Kidney glomerular epithelial cell (primary cell): ENCODE measurements at regions not wholly inside any gene's neighbourhood (a gene's known extent, or its start where the extent isn't known, plus 50 kb on each side); places are given as distances from the start of the nearest gene placed in this dataset.

Experiments
- DNase-seq: peaks from one replicate; lab custom pipeline; 2025; lab: John Stamatoyannopoulos, UW

DNA sequence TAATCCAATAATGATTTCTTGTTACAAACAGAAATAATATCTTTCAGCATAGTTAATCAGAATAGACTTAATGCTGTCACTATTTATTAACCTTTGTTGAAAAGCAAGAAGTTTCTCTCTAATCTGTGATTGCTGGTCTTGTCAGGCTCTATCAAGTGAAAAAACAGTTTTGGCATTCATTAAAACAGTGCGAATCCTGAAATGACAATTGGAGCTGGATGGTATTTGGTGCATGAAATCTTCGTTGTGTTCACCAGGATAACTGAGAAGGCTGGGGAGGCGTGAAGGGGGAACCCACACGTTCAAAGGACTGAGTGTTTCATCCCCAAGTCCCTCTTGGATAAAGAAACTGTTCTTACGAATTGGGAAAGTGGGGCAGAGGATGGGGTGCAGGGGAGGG is 190.2 kb upstream of the MYL2 start:
- DNase-seq: no peak

DNA sequence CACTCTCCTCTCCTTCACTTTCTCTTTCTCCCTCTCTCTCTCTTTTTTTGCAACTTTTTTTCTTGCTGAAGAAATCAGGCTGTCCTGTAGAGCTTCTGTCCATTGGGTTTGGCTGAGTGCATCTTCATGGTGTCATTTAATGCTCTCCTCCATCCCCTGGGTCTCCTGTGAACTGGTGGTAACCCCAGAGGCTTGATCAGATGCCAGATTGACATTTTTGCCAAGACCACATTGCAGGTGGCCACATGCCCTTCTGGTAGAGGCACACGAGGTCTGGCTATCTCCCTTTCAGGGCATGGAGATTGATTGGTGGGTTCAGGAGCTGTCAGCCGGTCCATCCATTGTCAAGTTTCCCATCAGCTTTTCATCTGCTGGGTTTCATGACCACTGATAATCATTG is 188.3 kb upstream of the MYL2 start:
- no peak for DNase-seq

GRCh38 chr12:111107392-111108178 is 187.2 kb upstream of the MYL2 start:
- DNase-seq: no peak

DNA sequence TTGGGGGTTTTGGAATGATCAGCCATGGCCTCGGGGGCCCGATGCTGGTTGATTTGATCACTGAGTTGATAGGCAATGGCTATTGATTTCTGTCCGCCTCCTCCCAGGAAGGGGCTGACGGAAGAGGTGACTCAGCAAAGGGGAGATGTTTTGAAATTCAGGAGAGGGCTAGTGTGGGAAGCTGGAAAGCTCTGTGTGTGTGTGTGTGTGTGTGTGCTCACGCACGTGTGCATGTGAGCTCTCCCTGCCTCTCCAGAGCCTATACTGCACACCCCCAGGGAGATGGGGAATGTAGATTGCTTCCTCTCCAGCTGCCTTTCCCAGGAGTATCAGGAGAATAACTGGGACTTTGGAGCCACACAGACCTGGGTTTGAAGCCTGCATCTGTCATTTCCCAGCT is 184.9 kb upstream of the MYL2 start:
- DNase-seq: no peak

DNA sequence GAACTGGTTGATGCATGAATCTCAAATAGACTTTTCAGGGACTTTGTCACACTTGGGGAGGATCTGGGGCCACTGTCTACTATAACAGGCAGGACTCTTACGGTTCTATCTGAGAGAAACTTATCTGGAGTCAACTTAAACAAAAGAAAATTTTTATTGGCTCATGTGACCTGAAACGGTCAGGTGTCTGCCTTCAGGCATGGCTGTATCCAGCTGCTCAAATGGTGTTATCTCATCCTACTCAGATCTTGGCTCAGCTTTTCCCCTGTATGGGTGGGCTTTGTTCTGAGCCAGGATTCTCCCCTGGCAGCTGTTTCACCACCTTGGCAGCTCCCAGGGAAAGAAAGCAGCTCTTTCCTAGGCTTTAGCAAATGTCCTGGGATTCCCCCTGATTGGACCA is 183.2 kb upstream of the MYL2 start:
- DNase-seq: no peak

- no peak for DNase-seq
Observed at GRCh38 chr12:111102102-111102739, 181.8 kb upstream of the MYL2 start.

DNA sequence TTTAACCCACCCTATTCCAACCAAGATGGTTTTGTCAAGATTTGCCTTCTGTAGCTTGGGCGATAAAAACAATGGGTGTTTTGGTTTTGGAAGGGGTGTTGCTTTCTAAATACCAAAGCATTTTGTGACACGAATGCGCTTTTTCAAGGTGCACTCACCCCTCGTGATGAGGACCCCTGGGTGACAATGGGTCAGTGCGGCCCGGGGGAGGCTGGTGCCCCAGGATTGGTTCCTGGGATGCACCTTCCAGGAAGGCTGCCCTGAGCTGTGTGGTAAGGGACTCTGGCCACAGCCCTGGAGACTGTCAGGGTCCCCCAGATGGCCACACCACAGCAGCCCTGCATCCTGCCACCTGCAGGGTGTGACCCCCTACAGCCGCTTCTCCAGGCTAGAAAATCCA is 180.6 kb upstream of the MYL2 start:
- DNase-seq: no peak

- DNase-seq: no peak
Observed at GRCh38 chr12:111100554-111100953, 180.2 kb upstream of the MYL2 start.

DNA sequence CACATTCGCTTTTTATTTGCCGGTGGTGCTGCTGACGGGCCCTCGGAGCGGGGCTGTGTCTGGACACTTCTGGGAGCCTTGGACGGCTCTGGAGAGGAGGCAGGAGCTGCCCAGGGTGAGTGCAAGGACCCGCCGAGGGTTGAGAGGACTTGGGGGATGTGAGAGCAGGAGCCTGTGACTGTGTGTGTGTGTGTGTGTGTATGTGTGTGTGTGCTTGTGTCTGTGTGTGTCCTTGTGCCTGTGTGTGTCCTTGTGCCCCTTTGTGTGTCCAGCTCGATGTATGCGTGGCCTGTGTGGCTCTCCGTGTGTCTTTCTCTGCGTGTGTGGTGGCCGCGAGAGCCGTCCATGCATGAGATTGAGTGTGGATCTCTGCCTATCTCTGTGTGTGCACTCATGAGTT is 179.6 kb upstream of the MYL2 start:
- no peak for DNase-seq

DNA sequence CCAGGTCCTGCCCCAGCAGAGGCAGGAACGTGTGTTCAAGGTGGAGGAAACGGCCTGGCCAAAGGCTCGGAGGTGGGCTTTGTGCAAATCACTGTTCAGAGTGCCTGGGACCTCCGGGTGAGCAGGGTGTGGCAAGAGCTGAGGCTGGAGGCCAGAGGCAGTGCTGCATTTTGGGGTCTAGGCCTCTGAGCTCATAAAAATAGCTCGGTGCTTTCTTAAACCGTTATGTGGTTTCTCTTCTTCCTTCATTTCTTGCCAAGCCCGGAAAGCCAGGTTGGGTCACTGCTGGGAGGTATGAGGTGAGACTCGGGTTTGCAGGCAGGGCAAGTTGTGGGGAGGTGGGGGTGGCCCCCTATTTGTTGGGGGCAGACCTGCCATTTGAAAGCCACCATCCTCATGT is 178.8 kb upstream of the MYL2 start:
- no peak for DNase-seq

DNA sequence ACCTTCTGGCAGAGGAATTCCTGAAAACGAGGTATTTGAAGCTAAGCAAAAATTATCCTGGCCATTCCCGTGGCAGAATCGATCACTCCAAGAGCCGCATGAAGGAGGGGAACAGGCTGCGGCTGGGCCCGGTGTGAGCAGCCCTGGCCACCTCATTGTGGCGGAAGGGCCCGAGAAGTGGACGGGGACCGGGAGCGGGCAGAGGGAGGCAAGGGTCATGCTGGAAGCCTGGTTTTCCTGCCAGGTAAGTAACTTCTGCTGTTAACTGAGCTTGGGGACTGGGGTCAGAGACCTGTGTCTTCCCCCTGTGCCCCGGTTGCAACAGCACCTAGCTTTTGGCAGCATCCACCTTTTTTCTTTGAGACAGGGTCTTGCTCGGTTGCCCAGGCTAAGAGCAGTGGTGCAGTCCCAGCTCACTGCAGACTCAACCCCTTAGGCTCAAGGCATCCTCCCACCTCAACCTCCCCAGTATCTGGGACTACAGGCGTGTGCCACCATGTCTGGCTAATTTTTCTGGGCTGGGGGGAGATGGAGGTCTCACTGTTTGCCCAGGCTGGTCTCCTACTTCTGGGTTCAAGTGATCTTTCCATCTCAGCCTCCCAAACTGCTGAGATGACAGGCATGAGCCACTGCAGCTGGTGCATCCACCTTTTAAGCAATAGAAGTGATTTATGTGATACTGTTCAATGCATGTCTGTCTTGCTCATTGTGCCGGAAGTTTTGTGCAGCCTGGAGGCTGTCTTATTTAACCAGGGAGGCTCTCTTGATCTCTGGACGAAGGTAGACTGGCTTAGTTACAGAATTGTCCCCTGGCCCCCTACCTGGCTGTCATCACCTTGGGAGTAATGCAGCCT is 174.0 kb upstream of the MYL2 start:
- no peak for DNase-seq

- no peak for DNase-seq
Observed at GRCh38 chr12:111093428-111094142, 173.2 kb upstream of the MYL2 start.

GRCh38 chr12:111091051-111091450 is 170.7 kb upstream of the MYL2 start:
- DNase-seq: no peak

DNA sequence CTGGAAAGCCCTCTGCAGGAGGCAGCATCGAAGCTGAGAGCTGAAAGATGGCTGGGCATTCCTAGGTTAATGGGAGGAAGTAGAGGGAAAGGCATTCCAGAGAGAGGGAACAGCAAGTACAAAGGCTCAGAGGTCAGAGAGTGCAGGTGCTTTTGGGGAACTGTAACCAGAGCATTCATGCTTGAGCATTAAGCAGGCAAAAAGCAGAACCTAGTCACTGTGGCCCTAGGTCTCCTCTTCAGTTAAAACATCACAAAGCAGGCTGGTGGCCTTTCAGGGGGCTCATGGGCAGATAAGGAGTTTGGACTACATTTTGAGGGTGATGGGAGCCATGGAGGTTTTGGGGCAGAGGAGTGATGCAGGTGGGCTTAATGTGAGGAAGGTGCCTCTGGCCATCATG is 169.2 kb upstream of the MYL2 start:
- no peak for DNase-seq

- no peak for DNase-seq
Observed at GRCh38 chr12:111088409-111088808, 168.0 kb upstream of the MYL2 start.

DNA sequence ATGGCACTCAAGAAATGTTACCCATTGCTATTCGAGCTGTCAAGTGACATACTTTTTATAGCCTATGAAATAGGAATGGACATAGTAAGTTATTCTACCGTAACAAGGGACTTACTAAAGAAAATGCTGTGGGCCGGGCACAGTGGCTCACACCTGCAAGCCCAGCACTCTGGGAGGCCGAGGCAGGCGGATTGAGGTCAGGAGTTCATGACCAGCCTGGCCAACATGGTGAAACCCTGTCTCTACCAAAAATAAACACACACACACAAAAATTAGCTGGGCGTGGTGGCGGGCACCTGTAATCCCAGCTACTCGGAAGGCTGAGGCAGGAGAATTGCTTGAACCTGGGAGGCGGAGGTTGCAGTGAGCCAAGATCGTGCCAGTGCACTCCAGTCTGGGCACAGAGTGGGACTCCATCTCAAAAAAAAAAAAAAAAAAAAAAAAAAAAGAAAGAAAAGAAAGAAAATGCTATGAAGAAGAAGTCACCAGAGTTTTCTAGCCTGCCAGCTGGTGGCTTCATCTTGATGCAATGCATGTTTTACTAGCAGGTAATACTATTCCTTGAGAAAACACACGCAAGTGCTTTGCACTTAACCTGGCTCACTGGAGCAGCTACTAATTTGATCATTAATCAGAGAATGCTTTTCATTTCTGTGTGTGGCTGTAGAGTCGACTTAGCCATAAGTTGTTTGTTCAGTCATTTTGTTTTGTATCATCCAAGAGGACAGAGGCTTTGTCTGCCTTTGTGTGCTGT is 166.7 kb upstream of the MYL2 start:
- no peak for DNase-seq

GRCh38 chr12:111085096-111085495 is 164.7 kb upstream of the MYL2 start:
- DNase-seq: no peak

GRCh38 chr12:111084605-111085004 is 164.2 kb upstream of the MYL2 start:
- no peak for DNase-seq

GRCh38 chr12:111084158-111084557 is 163.8 kb upstream of the MYL2 start:
- no peak for DNase-seq

DNA sequence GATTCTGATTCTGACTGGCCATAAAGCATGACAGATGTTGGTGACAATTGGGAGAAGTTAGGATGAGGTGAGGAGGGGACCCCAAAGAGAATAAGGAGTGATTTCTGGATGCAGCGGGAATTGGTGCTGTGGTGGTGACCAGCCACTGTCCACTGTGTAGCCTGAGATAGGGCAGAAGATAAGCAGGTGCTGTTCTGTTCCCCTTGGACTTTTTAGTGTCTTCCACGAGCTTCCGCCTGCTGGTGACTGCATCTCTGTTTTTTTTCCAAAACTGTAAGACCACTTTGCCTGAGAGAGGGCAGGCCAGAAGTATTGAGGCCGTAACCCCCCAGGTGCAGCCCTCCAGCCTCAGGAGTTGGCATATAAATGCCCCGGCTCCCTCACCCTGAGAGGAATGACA is 161.2 kb upstream of the MYL2 start:
- no peak for DNase-seq

DNA sequence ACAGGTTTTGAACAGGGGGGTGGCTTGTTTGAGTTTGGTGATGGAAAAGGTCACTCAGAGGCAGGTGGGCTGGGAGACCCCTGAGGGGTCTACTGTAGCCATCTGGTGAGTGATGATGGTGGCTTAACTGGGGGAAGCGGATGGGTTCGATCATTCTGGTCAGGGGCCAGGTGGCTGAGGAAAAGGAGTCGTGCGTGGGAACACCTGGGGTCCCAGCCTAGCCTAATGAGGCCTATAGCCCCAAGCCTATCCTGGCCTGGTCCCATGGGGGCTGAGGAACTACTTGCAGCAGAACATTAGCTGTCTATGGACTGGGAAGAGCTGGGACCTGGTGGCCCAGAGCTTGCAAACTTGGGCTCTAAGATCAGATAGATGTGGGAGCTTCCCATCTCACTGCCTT is 158.4 kb upstream of the MYL2 start:
- DNase-seq: no peak
